GM23248 (cell line): ENCODE measurements at regions not wholly inside any gene's neighbourhood (a gene's known extent, or its start where the extent isn't known, plus 50 kb on each side); places are given as distances from the start of the nearest gene placed in this dataset.

Experiments
- EZH2 ChIP-seq: fragments of 200-600 bp; sonication (generic); IDR thresholded peaks from 2 replicates; pipeline ENCODE4 v1.6.1; 2018; ENCODE audit warnings: antibody characterized with exemption, mild to moderate bottlenecking; ENCODE audit not compliant: insufficient read depth, poor library complexity, severe bottlenecking
- EZH2phosphoT487 ChIP-seq: fragments of 200-600 bp; sonication (generic); IDR thresholded peaks from 2 replicates; pipeline ENCODE4 v1.6.1; 2018; ENCODE audit warnings: antibody characterized with exemption, moderate library complexity, mild to moderate bottlenecking, low read depth; ENCODE audit not compliant: insufficient read depth

GRCh38 chr7:116322541-116322940 lies 112.2 kb downstream of the TES start:
- TF ChIP-seq EZH2phosphoT487 (no peak), EZH2 (no peak)
